GM19351 (cell line): ENCODE measurements at regions not wholly inside any gene's neighbourhood (a gene's known extent, or its start where the extent isn't known, plus 50 kb on each side); places are given as distances from the start of the nearest gene placed in this dataset.

Experiments
- ATAC-seq: cut with Tn5 transposase; IDR thresholded peaks from one replicate; pipeline ENCODE4 v1.9.1; 2021; ENCODE audit warnings: mild to moderate bottlenecking, moderate library complexity; ENCODE audit not compliant: unreplicated experiment

DNA sequence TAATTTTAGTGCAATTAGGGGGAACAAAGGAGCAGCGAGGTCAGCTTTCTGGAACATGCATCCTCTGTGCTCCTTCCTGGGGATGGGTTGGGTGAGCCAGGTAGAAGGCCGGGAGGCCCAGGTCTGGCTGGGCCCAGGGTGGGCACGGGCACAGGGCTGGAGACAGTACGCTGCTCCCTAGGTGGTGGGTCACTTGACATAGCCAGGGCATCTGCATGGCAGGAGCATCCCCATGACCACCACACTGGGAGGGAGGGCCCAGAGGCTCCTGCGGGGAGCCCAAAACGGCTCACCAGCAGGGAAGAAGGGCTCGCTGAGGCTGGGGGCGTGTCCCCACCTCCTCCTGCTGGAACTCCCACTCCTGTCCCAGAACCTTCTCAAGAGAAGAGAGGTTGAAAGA, 216.8 kb downstream of the NXNL2 start:
- ATAC-seq = no peak

DNA sequence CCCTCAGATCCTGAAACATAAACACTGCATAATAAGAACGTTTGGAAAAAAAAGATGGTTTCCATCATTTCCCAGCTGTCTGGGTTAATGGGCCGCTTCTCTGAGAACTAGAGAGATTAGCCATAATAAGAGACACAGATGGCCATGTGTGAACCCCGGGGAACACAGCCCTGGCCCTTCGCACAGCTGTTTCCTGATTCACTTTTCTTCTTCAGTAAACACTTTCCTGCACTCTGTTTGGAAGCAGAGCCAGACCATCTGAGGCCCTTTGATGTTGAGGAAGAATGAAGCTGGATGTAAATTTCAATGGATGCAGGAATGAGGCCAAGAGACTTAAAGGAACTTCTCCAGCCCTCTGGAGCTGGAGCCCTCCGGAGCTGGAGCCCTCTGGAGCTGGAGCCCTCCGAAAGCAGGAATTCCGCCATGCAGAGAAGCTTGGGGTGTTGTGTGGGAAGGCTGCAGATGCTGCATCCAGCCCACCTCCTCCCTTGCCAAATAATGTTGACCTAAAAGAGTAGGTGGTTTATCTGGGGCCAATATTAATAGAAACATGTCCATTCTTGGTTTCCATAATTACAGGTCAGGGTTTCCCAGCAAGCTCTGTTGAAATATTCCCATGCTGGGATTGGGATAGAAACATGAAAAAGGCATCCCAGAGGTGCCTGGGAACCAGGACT, 218.9 kb downstream of the NXNL2 start:
- no peak for ATAC-seq

DNA sequence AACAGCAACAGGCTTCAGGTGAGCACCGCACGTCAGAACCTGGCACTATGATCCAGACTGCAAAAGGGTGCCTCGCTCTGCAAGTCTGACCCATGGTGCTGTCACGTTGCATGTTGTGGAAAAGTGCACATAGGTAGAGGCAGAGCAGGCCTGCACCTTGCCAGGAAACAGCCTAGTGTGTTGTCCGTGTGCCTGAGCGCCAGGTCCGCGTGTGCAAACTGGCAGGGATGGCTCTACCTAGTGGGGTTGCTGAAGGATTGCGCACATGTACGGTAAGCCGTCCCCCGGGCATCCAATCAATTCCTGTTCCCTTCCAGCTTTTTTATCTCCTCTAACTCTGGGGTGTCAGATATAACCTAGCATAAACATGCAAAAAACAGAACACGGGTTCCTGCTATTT, 219.5 kb downstream of the NXNL2 start:
- no peak for ATAC-seq

DNA sequence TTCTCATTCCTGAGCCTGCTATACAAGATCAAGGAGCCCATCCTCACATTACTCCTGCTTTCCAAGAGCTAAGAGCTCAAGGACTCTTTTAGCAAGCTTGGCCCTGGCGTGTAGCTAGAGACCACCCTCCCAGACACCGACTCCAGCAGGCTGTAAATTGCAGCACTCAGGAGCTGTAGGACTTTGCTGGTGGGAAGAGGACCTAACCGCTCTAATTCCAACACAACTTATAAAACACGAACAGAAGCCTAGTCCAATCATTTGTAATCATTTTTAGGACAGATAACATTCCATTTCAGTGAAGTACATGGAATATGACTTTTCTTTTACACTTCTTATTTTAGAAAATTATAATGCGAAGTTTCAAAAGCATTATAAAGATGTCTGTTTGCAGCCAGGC, 219.9 kb downstream of the NXNL2 start:
- no peak for ATAC-seq

DNA sequence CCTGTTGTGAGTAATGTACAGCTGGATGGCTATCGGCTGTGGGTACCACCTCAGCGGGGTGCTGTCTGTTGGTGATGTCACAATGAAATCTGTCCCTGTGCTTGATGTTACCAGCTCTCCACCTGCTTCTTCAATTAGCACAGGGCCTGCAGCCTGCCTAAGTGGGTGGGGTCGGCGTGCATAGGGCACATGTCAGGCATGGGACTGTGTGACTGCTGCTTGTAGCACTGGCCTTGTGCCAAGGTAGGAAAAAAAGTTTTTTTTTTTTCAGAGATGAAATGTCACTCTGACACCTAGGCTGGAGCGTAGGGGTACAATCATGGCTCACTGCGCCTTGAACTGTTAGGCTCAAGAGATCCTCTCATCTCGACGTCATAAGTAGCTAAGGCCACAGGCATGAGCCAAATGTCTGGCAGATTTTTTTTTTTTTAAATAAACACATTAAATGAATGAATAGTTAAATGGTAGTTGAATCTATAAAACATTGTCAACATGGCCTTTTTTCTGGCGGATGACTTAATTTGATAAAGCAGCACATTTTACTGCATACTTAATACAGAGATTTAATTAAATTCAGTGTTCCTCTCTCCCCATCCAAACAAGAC, 222.5 kb downstream of the NXNL2 start:
- ATAC-seq = no peak

DNA sequence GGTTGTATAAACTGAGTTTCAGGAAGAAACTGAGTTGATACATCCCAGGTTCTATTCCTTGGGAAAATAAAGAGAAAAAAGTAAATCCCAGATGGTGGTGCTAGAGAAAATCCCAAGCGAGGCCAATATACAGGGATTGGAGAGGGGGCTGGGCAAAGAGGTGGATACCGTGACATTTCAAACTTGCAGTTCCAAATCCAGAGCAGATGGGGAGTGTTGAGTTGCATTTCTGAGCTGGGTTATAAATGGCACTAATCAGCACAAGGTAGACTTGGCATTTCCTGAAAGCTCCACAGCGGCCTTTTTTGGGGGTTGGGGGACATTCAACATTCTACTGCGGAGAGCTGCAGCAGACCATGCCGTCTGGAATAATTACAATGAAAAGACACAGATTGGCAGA, 224.4 kb downstream of the NXNL2 start:
- ATAC-seq = no peak

DNA sequence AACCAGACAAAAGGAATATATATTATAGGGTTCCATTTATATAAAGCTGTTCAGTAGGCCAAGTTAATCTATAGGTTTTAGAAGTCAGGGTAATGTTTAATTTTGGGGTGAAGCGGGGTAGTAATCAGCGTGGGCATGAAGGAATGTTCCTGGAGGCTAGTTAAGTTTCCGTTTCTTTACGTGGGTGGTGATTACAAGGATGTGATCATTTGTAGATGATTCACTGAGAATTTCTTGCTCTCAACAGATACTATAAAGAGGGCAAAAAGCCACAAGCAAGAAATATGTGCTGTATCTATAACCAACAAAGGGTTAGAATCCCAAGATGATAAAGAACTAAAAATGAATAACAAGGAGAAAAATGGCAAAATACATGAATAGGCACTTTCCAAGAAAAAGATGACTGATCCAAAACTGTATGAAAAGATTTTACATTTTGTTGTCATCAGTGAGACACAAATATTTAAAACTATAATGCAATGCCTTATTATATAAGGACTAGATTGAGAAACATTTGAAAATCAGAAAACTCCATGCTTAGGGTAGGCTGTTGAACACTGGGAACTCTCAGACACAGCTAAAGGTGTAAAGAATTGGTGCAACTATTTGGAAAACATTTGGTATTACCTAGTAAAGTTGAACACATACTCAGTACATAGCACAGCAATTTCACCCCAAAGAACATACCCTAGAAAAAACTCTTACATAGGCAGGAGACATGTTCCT, 224.3 kb upstream of the S1PR3 start:
- ATAC-seq = no peak

DNA sequence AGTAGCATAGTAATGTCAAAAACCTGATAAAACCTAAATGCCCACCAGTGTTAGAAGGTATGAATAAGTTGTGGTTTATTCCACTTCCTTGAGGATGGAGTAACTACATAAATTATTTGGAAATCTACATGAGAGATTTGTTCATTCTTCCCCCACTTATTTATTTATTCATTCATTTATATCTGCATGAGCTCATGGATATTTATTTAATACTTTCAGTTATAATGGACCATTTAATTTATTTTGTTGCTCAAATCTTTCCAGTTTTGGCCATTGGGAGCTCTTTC, 223.8 kb upstream of the S1PR3 start:
- ATAC-seq = no peak

DNA sequence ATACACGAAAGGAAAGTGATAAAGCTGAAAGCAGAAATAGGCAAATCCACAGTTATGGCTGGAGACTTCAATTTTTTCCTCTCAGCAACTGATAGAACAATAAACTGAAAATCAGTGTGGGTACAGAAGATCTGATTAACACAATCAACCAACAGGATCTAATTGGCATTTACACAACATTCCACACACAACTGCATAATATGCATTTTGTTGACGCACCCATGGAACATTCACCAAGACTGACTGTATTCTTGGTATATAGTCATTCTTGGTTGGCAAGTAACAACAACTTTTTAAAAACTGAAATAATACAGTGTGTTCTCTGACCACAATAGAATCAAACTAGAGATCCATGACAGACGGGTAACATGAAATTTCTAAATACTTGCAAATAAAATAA, 218.7 kb upstream of the S1PR3 start:
- no peak for ATAC-seq

DNA sequence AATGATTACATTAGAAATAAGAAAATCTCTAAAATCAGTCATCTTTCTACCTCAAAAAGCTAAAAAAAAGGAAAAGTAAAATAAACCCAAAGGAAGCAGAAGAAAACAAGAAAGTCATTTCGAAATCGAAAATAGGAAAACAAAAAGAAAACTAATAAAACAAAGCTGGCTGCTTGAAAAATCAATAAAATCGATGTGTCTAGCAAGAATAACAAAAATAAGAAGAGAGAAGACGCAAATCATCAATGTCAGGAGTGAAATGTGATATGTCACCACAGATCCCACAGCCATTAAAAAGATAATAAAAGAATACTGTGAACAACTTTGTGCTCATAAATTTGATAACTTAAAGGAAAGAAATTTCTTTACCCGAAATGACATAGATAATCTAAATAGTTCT, 218.1 kb upstream of the S1PR3 start:
- ATAC-seq = no peak

DNA sequence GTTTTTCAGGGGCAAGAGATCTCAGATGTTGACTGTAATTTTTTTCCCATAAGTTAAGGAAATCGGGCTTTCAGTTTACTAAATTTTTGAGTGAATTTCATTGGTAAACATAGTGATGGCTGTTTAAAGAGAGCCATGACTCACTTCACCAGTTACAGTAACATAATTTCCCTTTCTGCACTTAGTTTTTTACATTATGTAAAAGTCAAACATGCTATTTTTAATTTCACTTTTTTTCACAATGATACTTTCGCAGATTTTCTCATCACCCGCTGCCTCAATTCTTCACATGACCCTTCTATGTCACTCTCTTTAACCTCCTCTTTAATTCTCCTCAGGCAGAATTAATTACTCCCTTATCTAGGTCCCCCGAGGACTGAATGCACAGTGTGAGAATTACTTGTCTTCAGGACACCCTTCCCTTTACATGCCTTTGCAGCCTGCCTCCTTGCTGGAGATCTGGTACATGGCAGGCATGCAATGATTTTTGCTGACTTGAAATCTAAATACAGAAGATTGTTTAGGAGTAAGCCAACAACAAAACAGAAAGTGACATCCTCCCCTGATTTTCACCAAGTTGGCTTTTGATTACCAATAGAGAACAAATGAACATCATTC, 217.5 kb upstream of the S1PR3 start:
- no peak for ATAC-seq

DNA sequence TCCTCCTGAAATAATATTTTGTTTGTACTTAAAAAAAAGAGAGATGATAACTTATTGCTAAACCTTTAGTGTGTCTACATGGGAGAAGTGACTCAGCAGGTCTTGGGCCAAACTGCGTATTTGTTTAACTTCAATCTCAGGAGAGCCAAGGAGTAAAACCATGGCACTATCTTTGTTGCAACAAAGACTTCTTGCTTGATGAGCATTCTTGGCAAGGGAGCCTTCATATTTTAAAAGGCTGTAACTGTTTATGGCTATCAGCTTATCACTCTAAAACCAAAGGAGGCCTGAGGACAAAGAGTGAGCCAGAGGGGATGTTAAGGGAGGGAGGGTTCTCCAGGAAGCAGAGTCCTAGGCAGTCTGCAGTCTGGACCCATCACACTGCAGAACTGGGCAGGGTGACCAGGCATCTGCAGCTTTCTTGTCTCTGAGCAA, 216.2 kb upstream of the S1PR3 start:
- ATAC-seq = no peak

DNA sequence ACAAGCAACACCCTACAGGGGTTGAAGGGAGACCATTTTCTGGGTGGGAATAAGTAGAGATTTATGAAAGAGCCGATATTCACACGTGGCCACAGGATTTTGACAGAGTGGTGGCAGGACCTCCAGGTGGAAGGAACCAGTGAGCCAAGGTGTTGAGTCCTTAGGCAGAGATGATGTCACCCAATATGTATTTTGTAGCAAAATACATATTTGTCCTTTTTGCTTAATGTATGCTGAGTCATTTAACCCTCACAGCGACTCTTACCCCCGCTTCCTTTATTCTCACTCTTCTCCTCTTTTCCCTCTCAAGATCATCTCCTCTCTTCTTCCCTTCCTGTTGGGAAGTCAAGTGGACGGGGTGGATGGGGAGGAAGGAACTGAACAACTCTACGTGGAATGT, 215.7 kb upstream of the S1PR3 start:
- no peak for ATAC-seq

DNA sequence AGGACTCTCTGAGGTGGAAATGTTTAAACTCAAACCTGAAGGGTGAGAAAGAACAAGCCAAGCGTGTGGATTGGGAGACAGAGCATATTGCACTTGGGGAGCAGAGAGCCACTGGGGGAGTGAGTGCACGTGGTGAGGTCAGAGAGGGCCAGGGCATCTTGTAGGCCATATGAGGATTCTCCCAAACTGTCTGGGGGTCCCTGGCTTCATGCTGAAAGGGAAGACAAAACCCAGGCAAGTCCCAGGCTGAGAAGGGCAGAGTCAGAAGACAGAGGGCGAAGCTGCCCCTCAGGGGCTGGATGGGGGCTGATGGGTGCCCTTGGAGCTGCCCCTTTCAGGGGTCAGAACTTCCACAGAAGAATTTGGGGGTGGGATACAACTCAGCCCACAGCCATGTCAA, 215.3 kb upstream of the S1PR3 start:
- no peak for ATAC-seq

DNA sequence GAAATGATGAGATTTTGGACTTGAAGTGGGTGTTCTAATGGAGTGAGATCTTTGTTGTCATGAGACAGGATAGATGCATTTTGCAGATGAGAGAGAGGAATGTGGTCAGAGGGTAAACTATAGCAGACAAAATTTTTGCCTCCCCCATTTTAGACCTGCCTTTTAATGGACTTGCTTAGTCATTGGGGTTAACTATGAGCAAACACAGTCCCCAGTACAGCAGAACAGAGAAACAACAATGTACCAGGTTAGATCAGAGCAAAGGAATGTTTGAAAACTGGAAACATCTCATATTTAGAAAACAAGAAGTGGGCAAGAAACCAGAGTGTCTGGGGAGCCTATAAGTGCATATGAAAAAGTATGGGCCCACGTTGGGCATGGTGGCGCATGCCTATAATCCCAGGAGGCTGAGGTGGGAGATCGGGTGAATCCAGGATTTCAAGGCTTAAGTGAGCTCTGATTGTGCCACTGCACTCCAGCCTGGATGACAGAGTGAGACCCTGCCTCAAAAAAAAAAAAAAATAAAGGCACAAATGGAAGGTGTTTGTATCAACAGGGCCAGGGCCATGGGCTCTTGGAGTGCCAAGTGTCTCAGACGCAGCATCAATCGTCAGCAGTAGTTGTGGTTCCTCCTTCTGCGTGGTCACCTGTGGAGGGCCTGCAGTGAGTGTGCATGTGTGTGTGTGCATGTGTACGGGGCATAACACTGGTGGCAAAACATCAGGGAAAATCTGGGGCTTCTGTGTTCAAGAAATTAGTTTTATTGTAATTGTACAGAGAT, 214.4 kb upstream of the S1PR3 start:
- no peak for ATAC-seq

DNA sequence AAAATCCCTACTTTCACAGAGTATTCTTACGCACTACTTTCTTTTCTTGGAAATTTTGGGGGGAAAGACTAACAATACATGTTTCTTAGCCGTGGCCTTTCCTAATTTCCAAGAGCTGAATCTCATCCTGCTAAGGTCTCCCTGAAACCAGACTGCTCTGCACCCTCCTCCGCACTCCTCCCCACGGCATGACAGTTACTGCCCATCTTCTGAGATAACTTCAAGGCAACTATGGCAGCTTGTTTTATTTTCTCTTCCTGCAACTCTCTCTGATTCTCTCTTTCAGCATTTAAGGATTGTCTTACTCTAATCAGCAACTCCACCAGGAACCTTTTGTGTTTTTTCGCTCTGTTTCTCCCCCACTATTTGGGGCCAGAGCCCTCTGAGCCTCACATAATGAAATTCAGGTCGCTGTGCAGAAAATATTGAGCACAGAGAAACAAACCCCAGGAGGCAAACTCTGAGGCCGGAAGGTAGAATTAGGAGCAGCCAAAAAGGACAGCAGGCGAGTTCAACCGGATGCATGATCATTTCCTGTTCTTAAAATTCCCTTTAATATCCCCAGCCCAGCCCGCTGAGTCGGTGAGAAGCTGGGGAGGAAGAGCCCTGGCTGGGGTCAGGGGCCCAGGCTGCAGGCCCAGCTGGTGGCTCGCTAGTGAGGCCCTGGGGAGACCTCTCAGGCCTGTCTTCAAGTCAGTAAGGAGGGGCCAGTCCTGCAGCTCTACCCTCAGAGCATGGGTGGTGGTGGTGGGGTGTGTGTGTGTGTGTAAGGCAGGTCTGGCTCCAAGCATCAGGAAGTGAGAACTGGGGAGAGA, 213.6 kb upstream of the S1PR3 start:
- ATAC-seq = no peak

DNA sequence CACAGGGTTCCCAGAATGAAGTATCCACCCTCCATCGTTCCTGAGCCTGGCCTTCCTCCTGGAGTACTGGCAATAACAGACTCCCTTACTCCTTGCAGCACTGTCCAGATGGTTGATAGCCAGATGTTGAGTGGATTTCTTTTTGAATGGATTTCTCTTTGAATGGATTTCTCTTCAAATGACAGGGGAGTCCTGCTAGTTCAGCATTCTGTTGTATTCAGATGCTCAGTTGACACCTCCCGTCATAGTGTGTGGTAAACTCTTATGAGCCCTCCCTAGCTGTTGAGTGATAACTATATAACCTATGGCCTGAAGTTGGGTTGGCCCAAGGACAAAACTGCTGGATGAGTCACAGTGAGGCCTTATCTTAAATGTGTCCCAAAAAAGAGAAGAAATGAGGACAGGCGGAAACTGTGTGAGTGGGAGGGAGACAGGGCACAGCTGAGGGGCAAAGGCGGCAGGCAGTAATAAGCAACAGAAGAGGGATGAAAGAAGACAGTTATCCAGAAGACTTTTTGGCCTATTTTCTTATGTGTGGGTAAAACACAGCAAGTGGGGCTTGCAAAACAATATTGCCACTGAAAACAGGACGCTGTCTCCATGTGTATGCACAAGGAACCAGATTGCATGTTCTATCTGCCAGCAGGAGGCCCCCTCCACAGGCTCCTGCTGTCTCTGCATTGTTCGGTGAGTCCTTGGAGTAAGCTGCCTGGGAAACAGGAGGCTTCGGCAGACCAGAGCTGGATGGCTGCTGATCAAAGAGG, 209.5 kb upstream of the S1PR3 start:
- no peak for ATAC-seq

DNA sequence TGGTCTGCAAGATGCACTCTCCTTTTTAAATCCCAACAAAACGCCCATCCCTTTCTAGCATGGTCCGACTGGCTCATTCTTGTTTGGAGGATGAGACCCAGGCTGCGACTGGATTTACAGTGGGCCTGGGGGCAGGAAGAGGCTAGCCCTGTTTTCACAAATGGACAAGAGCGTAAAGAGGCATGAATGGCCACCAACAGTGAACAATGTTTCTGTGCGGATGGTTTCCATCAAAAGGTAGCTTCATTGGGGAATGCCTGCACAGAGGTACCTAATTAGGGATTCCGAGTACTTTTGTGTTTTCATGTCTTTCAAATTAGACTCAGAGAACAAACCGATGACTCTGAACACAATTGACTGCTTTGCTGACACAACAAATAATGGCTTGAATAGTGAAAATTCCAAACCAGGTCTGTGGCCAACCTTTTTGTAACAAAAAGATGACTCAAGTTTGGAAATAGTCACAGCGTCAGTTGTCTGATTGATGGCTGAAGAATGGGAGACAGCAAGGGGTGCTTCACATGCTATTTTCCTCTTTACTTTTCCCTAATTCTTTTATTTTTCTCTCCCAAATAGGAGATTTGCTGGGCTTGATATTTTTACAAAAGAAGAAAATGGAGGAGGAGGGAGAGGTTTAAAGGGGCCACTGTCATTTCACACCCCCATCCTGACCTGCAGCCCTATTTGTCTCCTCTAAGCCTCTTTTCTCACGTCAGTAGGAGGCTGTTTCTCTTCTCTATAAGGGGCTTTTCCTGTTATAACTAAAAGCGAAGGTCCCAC, 208.1 kb upstream of the S1PR3 start:
- ATAC-seq = no peak

DNA sequence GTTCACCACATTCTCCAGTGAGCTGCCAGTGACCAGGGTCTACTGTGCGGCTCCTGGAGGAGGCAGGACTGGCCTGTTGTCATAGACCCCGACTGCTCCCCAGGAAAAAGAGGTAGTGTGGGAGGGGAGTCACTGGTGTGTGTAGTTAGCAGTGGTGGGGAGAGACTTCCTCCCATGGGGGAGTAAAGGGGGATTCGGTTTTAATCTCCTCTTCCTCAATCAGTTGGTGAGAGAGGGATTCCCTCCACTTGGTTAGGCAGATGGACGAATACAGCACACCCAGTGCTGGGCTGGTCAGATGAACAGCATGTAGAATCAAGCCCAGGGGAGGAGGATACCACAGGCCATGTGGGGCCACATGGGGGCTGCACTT, 207.6 kb upstream of the S1PR3 start:
- ATAC-seq = no peak
